A673 (cell line): ENCODE measurements at regions not wholly inside any gene's neighbourhood (a gene's known extent, or its start where the extent isn't known, plus 50 kb on each side); places are given as distances from the start of the nearest gene placed in this dataset.

Experiments used
- BruUV-seq: library from RNA; stranded (reverse); fragments of 400-500 nt; replicated peaks from 2 replicates; lab custom pipeline; 2021; lab: Mats Ljungman, UMichigan
- CTCF ChIA-PET: fragments of 300-600 bp; sonication (Branson Sonifier 250); formaldehyde crosslinking; loops from one replicate; lab custom pipeline; 2022; ENCODE audit warnings: antibody characterized with exemption; lab: Charles Lee
- POLR2A ChIA-PET: fragments of 300-600 bp; sonication (Branson Sonifier 250); formaldehyde crosslinking; loops from one replicate; lab custom pipeline; 2022; ENCODE audit warnings: antibody characterized with exemption; ENCODE audit not compliant: low non-redundant PET; lab: Charles Lee
- DNase-seq: peaks from one replicate; pipeline ENCODE4 v3.0.0-alpha.2; 2015; ENCODE audit warnings: low spot score
- H3K27ac ChIP-seq: fragments of 200-600 bp; sonication (generic); 2 replicates; pipeline ENCODE4 v1.5.1; 2016; ENCODE audit warnings: mixed run types, low read depth, mild to moderate bottlenecking, mixed read lengths, antibody characterized with exemption, low read length; ENCODE audit not compliant: poor library complexity, severe bottlenecking
- H3K27me3 ChIP-seq: fragments of 200-600 bp; sonication (generic); replicated peaks from 2 replicates; pipeline ENCODE4 v1.6.1; 2017; ENCODE audit warnings: mixed run types, low read depth, mild to moderate bottlenecking, mixed read lengths, antibody characterized with exemption, low read length; ENCODE audit not compliant: insufficient read depth, poor library complexity
- H3K36me3 ChIP-seq: fragments of 200-600 bp; sonication (generic); 2 replicates; pipeline ENCODE4 v1.6.1; 2016; ENCODE audit warnings: mixed run types, mild to moderate bottlenecking, mixed read lengths, antibody characterized with exemption, low read length; ENCODE audit not compliant: insufficient read depth, poor library complexity, severe bottlenecking
- H3K4me1 ChIP-seq: fragments of 200-600 bp; sonication (generic); 2 replicates; pipeline ENCODE4 v1.6.1; 2017; ENCODE audit warnings: mixed run types, mild to moderate bottlenecking, mixed read lengths, antibody characterized with exemption, low read length; ENCODE audit not compliant: insufficient read depth, poor library complexity, severe bottlenecking
- H3K4me3 ChIP-seq: fragments of 200-600 bp; sonication (generic); 2 replicates; pipeline ENCODE4 v1.5.1; 2016; ENCODE audit warnings: low read depth, mixed run types, mild to moderate bottlenecking, mixed read lengths, low read length; ENCODE audit not compliant: poor library complexity, severe bottlenecking
- H3K9me3 ChIP-seq: fragments of 200-600 bp; sonication (generic); 2 replicates; pipeline ENCODE4 v1.6.1; 2016; ENCODE audit warnings: mixed run types, low read depth, mild to moderate bottlenecking, mixed read lengths, antibody characterized with exemption, low read length; ENCODE audit not compliant: poor library complexity, severe bottlenecking
- CTCF ChIP-seq: fragments of 300-800, 200-600 bp; sonication (generic); conservative IDR thresholded peaks from 2 replicates; pipeline ENCODE4 v1.5.1; 2017; ENCODE audit warnings: low read depth, mild to moderate bottlenecking, antibody characterized with exemption, low read length, moderate library complexity, mixed read lengths
- EZH2 ChIP-seq: fragments of 200-600 bp; sonication (generic); IDR thresholded peaks from 2 replicates; pipeline ENCODE4 v1.6.1; 2017; ENCODE audit warnings: borderline replicate concordance, low read depth, mild to moderate bottlenecking, mixed read lengths, antibody characterized with exemption, low read length; ENCODE audit not compliant: poor library complexity, severe bottlenecking
- intact Hi-C: fragments of 100-400 bp; cut with micrococcal nuclease; formaldehyde crosslinking; loops from one replicate; pipeline ENCODE4 v1.10.0; 2022; ENCODE audit not compliant: unreplicated experiment

GRCh38 chr1:181986907-181987305 is 74.6 kb downstream of the ZNF648 start:
- ChIA-PET CTCF (no interaction called here), POLR2A (no interaction called here)
- DNase-seq = no peak
- H3K27ac ChIP-seq = no peak overlapping the region
- peaks cover 26% of the 10 kb centered on the region for H3K27me3 ChIP-seq
- no peaks in the 10 kb centered on the region for H3K4me1 ChIP-seq
- TF ChIP-seq EZH2 (no peak), CTCF (no peak)
- intact Hi-C loops = no loop called here
- H3K36me3 ChIP-seq = no peaks in the 10 kb centered on the region
- no peaks in the 10 kb centered on the region for H3K9me3 ChIP-seq
- BruUV-seq = no TSS peak
- H3K4me3 ChIP-seq = no peak overlapping the region

GRCh38 chr1:181985936-181986906 is 75.3 kb downstream of the ZNF648 start:
- Histone ChIP-seq H3K36me3 (no peaks in the 10 kb centered on the region), H3K27me3 (peaks cover 26% of the 10 kb centered on the region), H3K9me3 (no peaks in the 10 kb centered on the region), H3K27ac (no peak overlapping the region), H3K4me3 (no peak overlapping the region), H3K4me1 (no peaks in the 10 kb centered on the region)
- CTCF ChIA-PET = no interaction called here
- TF ChIP-seq CTCF (no peak), EZH2 (no peak)
- POLR2A ChIA-PET = no interaction called here
- DNase-seq = no peak
- no TSS peak for BruUV-seq
- intact Hi-C loops = no loop called here

DNA sequence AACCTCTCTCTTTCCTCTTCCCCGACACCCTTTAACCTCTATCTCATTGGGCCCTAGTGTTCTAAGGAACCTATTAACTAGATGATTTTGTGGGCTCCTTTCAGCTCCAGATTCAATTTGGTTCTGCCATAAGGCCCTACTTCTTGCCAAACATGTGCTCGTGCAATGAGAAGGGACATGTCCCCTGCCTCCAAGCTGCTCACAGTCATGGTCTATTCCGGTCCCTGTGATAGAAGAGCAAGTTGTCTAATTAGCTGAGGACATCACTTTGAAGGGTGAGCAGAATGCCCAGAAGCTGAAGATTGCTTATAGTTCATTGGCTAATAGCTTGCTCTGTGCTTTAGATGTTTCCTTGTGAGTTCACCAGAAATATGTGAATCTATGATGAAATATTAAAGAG is 76.2 kb downstream of the ZNF648 start:
- Histone ChIP-seq H3K36me3 (no peaks in the 10 kb centered on the region), H3K4me1 (no peaks in the 10 kb centered on the region), H3K9me3 (no peaks in the 10 kb centered on the region), H3K27me3 (peaks cover 21% of the 10 kb centered on the region), H3K27ac (no peak overlapping the region), H3K4me3 (no peak overlapping the region)
- ChIA-PET POLR2A (interaction anchor here (0.5 kb wide), 1 partner anchor 9 kb away, joined by 5 read pairs; no protein-coding TSS in a partner anchor), CTCF (no interaction called here)
- TF ChIP-seq EZH2 (no peak), CTCF (no peak)
- no TSS peak for BruUV-seq
- intact Hi-C loops = no loop called here
- DNase-seq = no peak
